Testis (tissue), 2 donors: ENCODE measurements at regions not wholly inside any gene's neighbourhood (a gene's known extent, or its start where the extent isn't known, plus 50 kb on each side); places are given as distances from the start of the nearest gene placed in this dataset.

Source experiments
- DNase-seq: peaks from one replicate; pipeline ENCODE4 v3.0.0-alpha.2; 2019
- H3K27ac ChIP-seq, 2 donors: fragments of 200-600 bp; sonication (generic); one replicate each; pipeline ENCODE4 v1.5.1; 2019
- H3K27me3 ChIP-seq: fragments of 200-600 bp; sonication (generic); one replicate; pipeline ENCODE4 v1.5.1; 2019
- H3K36me3 ChIP-seq: fragments of 200-600 bp; sonication (generic); one replicate; pipeline ENCODE4 v1.5.1; 2017; ENCODE audit warnings: low read depth; ENCODE audit errors: missing control alignments
- H3K4me1 ChIP-seq: fragments of 200-600 bp; sonication (generic); one replicate; pipeline ENCODE4 v1.5.1; 2019
- H3K4me3 ChIP-seq, 2 donors: fragments of 200-600 bp; sonication (generic); one replicate each; pipeline ENCODE4 v1.5.1; 2017 to 2019
- H3K9me3 ChIP-seq: fragments of 200-600 bp; sonication (generic); one replicate; pipeline ENCODE4 v1.5.1; 2017
- CTCF ChIP-seq, 3 experiments: fragments of 450-650 bp in 2 of 3; fragments of 200-600 bp in 1 of 3; sonication (generic) in 1 of 3; IDR thresholded peaks; one replicate each; pipeline ENCODE4 v1.5.1; 2016 to 2019; ENCODE audit warnings: antibody characterized with exemption in 3 of 3, mild to moderate bottlenecking in 2 of 3, moderate library complexity in 1 of 3
- POLR2A ChIP-seq: fragments of 450-650 bp; IDR thresholded peaks from one replicate; pipeline ENCODE4 v1.6.1; 2017; ENCODE audit warnings: antibody characterized with exemption, mild to moderate bottlenecking, moderate library complexity
- WGBS, 2 donors: methylation state at CpG; one replicate each; pipeline ENCODE4 v1.1.5; 2018; 5-methylcytosine and 5-hydroxymethylcytosine counted together
- intact Hi-C: fragments of 100-400 bp; cut with DNase I; formaldehyde crosslinking; loops from one replicate; pipeline ENCODE4 v1.15.1; 2023; ENCODE audit warnings: low total_unique reads

- no peaks in the 10 kb centered on the region for H3K4me1 ChIP-seq
- no peaks in the 10 kb centered on the region for H3K9me3 ChIP-seq
- intact Hi-C loops: no loop called here
- TF ChIP-seq POLR2A (no peak), CTCF (IDR thresholded peaks at IDR 0.05) (no peak)
- no peaks in the 10 kb centered on the region for H3K36me3 ChIP-seq
- H3K27ac ChIP-seq: no peak overlapping the region
- no peak for DNase-seq
- H3K27me3 ChIP-seq: no peaks in the 10 kb centered on the region
- H3K4me3 ChIP-seq: no peak overlapping the region
These were observed 90.4 kb upstream of the KYNU start for GRCh38 chr2:142786918-142787702.

- no peak for TF ChIP-seq CTCF (IDR thresholded peaks at IDR 0.05)
- no peak for TF ChIP-seq POLR2A
- no peak overlapping the region for H3K27ac ChIP-seq
- H3K36me3 ChIP-seq: no peaks in the 10 kb centered on the region
- intact Hi-C loops: no loop called here
- H3K9me3 ChIP-seq: no peaks in the 10 kb centered on the region
- no peaks in the 10 kb centered on the region for H3K27me3 ChIP-seq
- WGBS, 2 donors: 92 to 96% methylated on average over 4 of the region's 4 CpGs
- H3K4me1 ChIP-seq: no peaks in the 10 kb centered on the region
- no peak for DNase-seq
- no peak overlapping the region for H3K4me3 ChIP-seq
These were observed 94.5 kb upstream of the KYNU start for GRCh38 chr2:142782942-142783443.

DNA sequence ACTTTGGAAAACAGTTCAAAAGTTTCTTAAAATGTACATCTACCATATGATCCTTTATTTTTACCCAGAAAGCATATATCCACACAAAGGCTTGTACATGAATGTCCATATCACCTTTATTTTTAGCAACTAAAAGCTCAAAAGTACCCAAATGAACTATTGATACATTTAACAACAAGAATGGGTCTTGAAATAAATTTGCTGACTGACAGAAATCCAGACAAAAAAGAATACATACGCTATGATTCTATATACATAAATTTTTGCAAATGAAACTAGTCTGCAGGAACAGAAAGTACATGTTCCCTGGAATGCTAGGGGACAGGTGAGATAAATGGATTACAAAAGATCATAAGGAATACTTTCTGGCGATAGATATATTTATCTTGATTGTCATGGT, 96.3 kb upstream of the KYNU start:
- WGBS, 2 donors: 91 to 92% methylated on average over 2 of the region's 2 CpGs
- no peaks in the 10 kb centered on the region for H3K9me3 ChIP-seq
- no peak for TF ChIP-seq CTCF (IDR thresholded peaks at IDR 0.05)
- TF ChIP-seq POLR2A: no peak

DNA sequence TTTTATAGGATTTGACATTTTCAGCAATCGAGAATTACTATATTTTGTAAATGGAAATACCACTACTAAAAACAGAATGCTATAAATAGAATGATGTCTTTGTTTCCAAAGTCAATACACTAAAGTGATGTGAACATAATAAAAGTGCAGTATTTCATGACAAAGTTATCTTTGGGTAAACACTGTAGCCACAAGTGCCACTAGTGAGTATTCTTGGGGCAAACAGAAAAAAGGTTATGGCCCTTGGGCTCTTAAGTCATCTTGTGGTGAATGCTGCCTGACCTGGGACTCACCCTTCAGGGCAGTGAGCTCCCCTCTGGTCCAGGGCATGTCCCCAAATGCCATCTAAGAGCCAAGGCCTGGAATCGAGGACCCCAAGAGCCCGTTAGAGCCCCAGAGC, 99.2 kb upstream of the KYNU start:
- 83 to 88% methylated on average over 3 of the region's 3 CpGs for WGBS, 2 donors
- no peak for TF ChIP-seq POLR2A

More for the DNA sequence above, 96.3 kb upstream of the KYNU start:
- intact Hi-C loops: no loop called here
- no peak for DNase-seq
- Histone ChIP-seq H3K27me3 (no peaks in the 10 kb centered on the region), H3K4me3 (no peak overlapping the region), H3K27ac (no peak overlapping the region), H3K36me3 (no peaks in the 10 kb centered on the region), H3K4me1 (no peaks in the 10 kb centered on the region)

DNA sequence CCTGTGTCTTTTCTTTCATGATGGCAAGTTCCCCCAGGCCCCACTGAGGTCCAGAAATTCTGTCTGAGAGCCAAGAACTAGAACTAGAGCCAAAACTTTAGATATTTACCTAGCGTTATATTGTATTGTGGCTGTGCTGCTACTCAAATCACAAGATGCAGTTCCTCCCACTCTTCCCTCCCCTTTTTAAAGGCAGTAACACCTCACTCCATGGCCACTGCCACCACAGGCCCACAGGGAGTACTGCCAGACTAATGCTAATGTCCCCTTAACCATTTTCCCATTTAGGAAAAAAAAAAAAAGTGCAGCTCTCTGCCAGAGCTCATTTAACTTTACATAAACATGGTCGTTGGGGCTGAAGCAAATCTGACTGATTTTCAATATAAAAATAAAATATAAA, 99.7 kb upstream of the KYNU start:
- no peak for TF ChIP-seq CTCF (IDR thresholded peaks at IDR 0.05)
- no peak for TF ChIP-seq POLR2A
- intact Hi-C loops: no loop called here
- H3K36me3 ChIP-seq: no peaks in the 10 kb centered on the region
- H3K27me3 ChIP-seq: no peaks in the 10 kb centered on the region
- 64 to 72% methylated on average over 2 of the region's 2 CpGs for WGBS, 2 donors
- no peaks in the 10 kb centered on the region for H3K9me3 ChIP-seq
- no peak for DNase-seq
- H3K4me1 ChIP-seq: no peaks in the 10 kb centered on the region
- H3K27ac ChIP-seq: no peak overlapping the region
- no peak overlapping the region for H3K4me3 ChIP-seq

More for the DNA sequence above, 99.2 kb upstream of the KYNU start:
- H3K27me3 ChIP-seq: no peaks in the 10 kb centered on the region
- H3K27ac ChIP-seq: no peak overlapping the region
- no peaks in the 10 kb centered on the region for H3K9me3 ChIP-seq
- H3K36me3 ChIP-seq: no peaks in the 10 kb centered on the region
- intact Hi-C loops: no loop called here
- H3K4me3 ChIP-seq: no peak overlapping the region
- H3K4me1 ChIP-seq: no peaks in the 10 kb centered on the region
- DNase-seq: no peak
